Stimulated activated CD4-positive, alpha-beta T cell treated with anti-CD3 and anti-CD28 coated beads, Interleukin-12 subunit alpha, Interleukin-12 subunit beta, amount 100 ng/mL, for 48 hours (primary cell): ENCODE measurements at regions not wholly inside any gene's neighbourhood (a gene's known extent, or its start where the extent isn't known, plus 50 kb on each side); places are given as distances from the start of the nearest gene placed in this dataset.
"Not testable (repeated sequence)": the region's sequence is repeated elsewhere in the genome, so short reads cannot be mapped to it uniquely, and the experiment has no call there.

Experiments used
- DNase-seq, 3 donors: peaks; one replicate each; pipeline ENCODE4 v3.0.0-alpha.2; 2020; ENCODE audit warnings: low read depth in 2 of 3, low spot score in 1 of 3

GRCh38 chr15:47885920-47886319 is 168.6 kb downstream of the SEMA6D start:
- DNase-seq = no peak

- DNase-seq = no peak
Observed at GRCh38 chr15:47887241-47887800, 170.0 kb downstream of the SEMA6D start.

DNA sequence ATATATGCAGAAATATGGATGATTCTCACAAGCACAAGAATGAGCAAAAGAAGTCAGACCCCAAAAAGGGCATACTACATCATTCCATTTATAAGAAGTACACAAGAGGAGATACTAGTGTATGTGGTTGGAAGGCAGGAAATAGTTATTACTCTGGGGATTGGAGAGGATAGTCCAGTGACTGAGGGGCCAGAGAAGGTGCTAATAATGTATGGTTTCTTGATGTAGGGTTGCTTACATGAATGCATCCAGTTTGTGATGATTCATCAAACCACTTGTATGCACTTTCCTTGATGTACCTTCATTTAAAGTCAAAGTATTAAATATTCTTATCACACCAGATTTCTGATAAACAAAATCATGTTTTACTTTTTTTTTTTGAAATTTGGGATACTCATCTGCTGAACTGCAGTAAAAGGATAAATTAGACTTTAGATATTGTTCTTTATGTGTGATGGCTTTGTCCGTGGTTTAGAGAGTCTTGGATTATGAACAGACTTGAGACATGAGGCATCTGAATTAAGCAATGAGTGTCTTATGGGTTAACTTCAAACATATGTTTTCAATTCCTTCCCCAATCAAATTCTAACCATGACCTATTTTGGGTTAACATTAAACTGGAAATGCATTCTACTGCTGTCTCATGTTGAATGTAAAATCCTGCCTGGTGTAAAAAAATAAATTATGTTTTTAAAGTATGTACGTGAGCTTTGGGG is 171.2 kb downstream of the SEMA6D start:
- DNase-seq = no peak

GRCh38 chr15:47890397-47891150 is 173.3 kb downstream of the SEMA6D start:
- no peak for DNase-seq

DNA sequence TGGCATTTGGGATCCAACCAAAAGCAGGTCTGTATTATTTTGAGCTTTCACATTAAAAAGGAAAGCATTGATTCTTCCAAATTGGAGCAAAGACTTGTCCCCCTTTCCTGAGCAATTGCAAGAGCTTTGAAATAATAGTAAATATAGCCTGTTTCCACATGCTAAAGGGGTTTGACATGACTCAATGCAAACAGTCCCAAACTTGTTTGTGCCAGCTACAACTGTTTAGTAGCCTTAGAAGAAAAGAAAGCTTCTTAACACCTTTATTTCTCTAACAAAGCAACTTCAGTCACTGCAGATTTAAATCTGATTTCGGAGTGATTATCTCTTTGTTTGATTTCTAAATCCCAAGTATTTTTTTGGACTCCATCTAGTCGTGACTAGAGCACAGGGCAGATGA is 180.2 kb downstream of the SEMA6D start:
- DNase-seq = no peak

GRCh38 chr15:47900751-47901150 is 183.4 kb downstream of the SEMA6D start:
- no peak for DNase-seq

DNA sequence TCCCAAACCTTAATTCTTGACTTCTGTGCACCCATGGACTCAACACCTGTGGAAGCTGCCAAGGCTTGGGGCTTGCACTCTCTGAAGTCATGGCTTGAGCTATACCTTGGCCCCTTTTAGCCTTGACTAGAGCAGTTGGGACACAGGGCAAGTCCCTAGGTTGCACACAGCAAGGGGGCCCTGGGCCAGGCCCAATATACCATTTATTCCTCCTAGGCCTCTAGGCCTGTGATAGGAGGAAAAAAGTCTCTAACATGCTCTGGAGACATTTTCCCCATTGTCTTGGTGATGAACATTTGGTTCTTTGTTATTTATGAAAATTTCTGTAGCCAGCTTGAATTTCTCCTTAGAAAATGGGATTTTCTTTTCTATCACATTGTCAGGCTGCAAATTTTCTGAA is 186.1 kb downstream of the SEMA6D start:
- DNase-seq = no peak

- DNase-seq = no peak
Observed at GRCh38 chr15:47908486-47908885, 191.2 kb downstream of the SEMA6D start.

DNA sequence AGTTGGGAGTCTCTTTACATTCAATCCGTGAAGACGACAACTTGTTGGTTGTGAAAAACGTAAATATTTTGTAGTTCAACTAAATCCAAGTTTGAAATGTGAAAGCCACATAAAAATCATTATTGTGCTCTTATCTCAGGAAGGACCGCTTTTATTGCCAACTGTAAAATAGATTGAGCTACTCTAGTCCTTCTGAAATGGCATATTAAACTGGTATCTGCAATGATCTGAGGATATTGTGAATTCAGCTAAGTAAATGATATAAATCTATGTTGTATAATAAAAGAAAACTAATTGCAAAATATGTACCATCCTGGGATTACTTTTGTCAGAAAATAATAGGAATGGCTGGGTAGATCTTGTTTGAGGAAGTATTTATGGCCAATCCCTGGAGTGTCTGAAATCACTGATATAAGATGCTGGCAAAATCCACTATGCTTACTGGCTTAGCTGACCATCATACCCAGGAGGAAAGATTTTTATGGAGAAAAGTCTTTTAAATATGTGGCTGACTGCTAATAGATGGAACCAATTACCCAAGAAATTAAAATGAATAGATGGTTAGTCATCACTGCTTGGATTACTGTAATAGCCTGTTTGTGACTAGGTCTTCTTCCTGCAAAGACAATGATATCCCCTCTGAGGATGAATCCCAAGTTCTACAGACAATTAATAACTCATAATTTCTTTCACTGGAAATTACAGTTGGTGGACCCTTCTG is 191.8 kb downstream of the SEMA6D start:
- DNase-seq = no peak

- DNase-seq = not testable (repeated sequence)
Observed at GRCh38 chr15:47912910-47913309, 195.6 kb downstream of the SEMA6D start.

- no peak for DNase-seq
Observed at GRCh38 chr15:47917881-47918280, 200.6 kb downstream of the SEMA6D start.

GRCh38 chr15:47918877-47919276 is 201.6 kb downstream of the SEMA6D start:
- no peak for DNase-seq

DNA sequence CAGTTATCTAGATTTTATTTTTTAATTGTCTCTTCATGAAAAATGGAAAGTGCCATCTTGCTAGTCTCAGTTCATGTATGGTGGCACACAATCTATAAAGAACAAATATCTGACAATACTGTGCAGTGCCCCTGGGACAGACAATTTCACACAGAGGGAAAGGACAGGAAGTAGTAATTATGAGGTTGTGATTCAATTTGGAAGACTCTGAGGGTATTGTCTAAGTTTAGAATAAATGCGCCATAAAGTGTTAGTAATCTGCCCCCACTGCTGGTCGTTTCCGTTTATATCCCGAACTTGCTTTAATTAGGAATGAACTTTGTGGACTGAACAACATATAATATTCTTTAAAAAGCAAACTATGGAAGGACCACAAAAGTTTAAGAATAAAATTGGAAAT is 196.4 kb upstream of the SLC24A5 start:
- DNase-seq = no peak

- no peak for DNase-seq
Observed at GRCh38 chr15:47929138-47929803, 191.5 kb upstream of the SLC24A5 start.

DNA sequence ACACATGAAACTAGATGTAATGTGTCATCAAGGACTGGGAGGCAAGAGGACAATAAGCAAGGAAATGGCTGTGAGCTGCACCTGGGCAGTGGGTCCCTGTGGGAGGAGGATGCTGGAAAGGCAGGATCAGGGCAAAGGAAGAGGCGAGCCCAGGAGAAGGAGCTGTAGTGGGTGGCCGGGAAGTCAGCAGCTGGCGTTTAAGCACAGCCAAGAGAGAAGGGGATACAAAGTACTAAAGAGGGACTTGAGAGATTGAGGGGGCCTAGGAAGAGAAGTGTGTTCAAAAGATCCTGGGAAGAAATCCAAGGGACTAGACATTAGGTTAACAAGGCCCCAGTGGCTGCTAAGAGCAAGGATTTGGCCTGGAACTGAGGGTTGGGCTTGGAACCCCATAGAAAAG is 188.5 kb upstream of the SLC24A5 start:
- no peak for DNase-seq

DNA sequence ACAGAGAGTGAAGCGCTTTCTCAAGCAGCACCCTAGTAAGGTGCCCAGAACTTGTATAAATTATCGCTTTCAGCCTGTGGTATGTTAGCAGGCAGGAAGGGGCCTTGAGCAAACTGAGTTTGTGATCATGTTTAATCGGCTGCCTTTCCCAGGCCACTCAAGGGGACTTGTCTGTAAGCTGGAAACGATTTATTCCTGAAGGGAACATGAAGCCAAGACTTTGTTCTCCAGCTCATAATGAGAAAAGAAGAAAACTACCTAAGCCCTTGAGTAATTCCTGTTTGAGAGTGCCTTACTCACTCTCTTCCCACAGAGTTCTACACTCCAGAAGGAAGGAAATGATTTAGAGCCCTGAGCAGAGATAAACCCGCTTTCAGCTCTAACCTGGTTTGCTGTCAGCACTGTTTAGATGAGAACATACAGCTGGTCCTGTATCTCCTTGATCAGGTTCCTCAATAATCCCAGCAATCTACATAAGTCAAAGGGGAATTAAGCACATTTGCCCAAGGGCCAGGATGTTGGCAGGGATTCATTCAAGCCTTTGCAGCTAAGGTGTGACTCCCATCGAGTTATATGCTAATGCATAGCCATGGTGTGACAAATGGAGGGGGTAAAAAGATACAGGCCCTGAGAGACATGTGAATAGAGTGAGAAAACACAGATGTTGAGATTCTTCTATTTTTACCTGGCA is 187.7 kb upstream of the SLC24A5 start:
- no peak for DNase-seq

GRCh38 chr15:47933865-47934264 is 186.9 kb upstream of the SLC24A5 start:
- DNase-seq = no peak

DNA sequence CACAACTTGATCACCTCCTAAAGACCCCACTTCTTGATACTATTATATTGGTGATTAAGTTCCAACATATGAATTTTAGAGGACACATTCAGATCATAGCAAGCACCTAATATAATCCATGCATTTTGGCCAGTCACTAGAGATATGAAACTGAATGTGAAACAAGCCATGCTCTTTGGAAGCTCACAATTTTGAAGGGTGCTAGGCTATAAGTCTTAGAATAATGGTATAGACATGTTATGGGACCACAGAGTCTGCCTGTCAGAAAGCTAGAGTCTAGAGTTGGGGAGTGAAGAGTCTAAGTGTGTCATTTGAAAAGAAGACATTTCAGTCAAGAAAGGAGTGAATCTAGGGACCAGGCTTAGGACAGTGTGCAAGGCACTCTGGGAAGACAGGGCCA is 186.4 kb upstream of the SLC24A5 start:
- DNase-seq = no peak

- no peak for DNase-seq
Observed at GRCh38 chr15:47937834-47938233, 183.0 kb upstream of the SLC24A5 start.

DNA sequence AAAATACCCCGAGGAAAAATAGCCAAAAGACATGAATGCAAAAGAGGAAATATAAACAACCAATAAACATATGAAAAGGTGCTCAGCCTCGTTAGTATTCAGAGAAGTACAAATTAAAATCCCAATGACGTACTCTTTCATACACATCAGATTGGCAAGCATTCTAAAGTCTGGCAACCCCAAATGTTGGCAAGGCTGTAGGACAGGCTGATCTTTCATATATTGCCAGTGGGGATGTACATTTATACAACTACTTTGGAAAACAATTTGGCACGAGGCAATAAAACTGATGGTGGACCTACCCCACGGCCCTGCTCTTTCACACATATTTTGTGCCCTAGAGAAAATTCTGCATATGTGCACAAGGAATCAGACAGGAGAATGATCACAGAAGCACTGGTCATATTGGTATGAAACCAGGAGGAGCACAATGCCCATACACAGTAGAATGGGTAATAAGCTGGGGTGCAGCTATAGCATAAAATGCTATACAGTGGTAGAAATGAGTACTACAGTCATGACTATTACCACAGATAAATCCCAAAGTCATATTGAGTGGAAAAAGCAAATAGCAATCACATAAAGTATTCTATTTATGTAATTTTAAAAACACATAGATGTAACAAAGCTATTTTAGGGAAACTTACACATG is 176.0 kb upstream of the SLC24A5 start:
- DNase-seq = no peak
